CD4-positive, alpha-beta T cell treated with Interferon alpha-2 for 1 hour (primary cell): ENCODE measurements at regions not wholly inside any gene's neighbourhood (a gene's known extent, or its start where the extent isn't known, plus 50 kb on each side); places are given as distances from the start of the nearest gene placed in this dataset.
"Not testable (repeated sequence)": the region's sequence is repeated elsewhere in the genome, so short reads cannot be mapped to it uniquely, and the experiment has no call there.

Experiments
- DNase-seq, 2 donors: peaks; one replicate each; pipeline ENCODE4 v3.0.0-alpha.2; 2020 to 2022

DNA sequence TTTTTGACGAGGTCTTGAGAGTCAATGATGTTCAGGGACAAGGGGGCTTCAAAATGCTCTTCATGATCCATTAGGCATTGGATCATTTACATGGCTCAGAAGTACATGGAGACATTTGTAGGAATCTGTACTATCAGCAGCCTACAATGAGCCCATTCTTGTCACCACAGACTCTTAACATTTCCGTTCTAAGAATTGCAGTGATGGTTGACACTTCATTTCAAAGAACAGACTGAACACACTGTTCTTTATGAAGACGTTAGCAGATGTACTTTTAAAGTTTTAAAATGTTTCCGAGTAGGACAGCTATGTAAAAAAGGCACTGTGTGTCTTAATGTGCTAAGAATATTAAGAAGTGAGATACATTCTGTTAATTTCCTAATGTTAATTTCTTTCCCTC lies 97.3 kb upstream of the GOT2 start:
- DNase-seq, result no peak

- DNase-seq, result no peak
Observed at GRCh38 chr16:58828901-58829545, 94.9 kb upstream of the GOT2 start.

DNA sequence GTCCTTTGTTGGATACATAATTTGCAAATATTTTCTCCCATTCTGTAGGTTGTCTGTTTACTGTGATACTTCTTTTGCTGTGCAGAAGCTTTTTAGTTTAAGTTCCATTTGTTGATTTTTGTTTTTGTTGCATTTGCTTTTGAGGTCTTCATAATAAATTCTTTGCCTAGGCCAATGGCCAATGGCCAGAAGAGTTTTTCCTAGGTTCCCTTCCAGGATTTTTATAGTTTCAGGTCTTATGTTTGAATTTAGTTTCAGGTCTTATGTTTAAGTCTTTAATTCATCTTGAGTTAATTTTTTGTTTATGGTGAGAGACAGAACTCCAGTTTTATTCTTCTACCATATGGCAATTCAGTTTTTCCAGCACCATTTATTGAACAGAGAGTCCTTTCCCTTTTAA lies 90.1 kb upstream of the GOT2 start:
- DNase-seq, result no peak

DNA sequence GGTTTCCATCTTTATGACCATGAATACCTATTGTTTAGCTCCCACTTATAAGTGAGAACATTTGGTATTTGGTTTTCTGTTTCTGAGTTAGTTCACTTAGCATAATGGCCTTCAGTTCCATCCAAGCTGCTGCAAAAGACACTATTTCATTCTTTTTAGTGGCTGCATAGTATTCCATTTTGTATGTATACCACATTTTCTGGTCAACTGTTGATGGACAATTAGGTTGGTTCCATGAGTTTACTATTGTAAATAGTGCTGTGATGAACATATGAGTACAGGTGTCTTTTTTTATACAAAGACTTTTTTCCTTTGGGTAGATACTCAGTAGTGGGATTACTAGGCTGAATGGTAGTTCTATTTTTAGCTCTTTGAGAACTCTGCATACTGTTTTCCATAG lies 87.8 kb upstream of the GOT2 start:
- DNase-seq, result no peak

DNA sequence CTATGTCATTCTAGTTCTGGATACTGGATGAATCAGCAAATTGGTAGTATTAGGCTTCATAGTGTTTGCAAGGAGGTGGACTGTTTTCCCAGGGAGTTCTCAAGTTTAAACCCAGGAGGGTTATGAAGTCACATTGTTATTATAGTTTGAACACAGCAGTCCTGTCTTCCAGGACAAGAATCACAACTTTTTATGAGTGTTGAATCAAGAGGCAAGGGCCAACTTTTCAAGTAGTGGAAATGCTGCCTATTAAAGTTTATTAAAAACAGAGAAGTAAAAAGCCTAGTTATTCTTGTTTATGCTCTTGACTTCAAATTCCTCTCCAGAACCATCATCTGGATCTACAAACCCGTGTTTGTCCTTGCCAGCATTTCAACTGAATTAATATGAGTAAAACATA lies 86.3 kb upstream of the GOT2 start:
- DNase-seq, result no peak

GRCh38 chr16:58815181-58815888 lies 81.2 kb upstream of the GOT2 start:
- no peak for DNase-seq

DNA sequence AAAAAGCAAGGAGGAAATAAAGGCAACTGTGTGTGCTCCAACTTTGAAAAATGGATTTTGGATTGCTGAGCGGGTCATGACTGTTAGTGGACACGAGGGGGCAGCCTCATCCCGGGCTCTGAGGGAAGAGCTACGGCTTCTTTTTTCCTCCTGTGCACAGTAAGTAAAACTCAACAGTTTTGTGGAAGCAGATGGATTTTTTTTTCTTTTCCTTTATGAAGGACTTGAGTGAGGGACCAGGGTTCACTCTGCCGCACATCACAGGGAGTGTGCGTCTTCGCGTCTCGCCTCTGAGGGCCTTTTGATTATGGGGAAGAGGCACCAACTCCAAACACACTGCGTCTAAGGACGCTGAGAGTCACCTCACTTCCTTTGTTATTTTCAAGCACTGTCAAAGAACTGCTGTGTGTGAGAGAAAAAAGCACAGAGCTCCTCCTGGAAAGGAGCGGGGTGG lies 80.3 kb upstream of the GOT2 start:
- DNase-seq, result peak in 1 of 2 donors; percentile 29

GRCh38 chr16:58809213-58809612 lies 75.1 kb upstream of the GOT2 start:
- DNase-seq, result no peak

DNA sequence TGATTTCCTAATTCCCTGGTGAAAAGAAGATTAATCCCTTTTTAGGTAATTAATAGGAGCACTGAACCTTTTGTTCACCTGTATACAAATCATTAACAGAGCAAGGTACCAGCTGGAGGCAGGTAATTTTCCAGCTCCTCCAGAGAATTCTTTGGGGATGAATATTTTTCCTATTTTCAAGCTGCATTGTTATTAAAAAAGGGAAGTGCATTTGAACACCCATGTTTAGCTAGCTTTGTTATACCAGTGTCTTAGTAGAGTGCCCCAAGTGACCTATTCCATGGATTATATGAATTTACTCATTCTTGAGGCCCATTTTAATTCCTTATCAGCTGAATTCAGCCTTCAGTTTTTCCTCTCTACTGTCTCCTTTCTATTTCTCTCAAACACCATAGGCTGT lies 73.2 kb upstream of the GOT2 start:
- no peak for DNase-seq

DNA sequence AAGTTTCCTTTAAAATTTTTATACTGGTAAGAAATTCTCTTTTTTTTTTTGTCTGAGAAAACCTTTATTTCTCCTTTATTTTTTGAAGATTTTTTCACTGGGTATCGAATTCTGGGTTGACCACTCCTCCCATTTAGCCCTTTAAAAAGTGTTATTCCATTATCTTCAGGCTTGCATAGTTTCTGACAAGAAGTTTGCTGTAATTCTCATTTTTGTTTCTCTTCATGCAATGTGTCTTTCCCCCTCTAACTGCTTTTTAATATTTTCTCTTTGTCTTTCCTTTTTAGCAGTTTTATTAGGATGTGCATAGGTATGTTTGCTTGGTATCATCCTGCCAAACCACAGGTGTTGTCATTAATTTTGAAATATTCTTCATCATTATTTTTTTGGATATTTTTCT lies 67.7 kb upstream of the GOT2 start:
- DNase-seq, result no peak

DNA sequence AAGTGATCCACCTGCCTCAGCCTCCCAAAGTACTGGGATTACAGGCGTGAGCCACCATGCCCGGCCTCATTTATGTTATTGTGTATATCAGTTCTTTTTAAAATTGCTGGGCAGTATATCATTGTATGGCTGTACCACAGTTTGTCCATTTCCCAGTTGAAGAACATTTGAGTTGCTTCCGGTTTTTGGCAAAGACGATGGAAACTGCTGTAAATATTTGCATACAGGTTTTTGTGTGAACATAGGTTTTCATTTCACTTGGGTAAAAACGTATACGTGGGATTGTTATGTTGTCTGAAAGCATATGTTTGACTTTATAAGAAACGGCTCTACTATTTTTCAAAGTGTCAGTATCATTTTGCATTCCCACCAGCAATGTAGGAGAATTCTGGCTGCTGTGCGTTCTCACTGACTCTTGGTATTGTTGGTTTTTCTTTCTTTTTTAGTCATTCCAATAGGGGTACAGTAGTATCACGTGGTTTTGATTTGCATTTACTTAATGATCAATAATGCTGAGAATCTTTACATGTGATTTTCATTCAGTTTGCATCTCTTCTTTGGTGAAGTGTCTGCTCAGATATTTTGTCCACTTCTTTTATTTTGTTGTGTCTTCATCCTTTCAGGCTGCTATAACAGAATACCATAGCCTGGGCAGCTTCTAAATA lies 63.2 kb upstream of the GOT2 start:
- DNase-seq, result no peak

GRCh38 chr16:58793366-58793765 lies 59.2 kb upstream of the GOT2 start:
- no peak for DNase-seq

GRCh38 chr16:58792188-58792587 lies 58.1 kb upstream of the GOT2 start:
- DNase-seq, result no peak

GRCh38 chr16:58790816-58791557 lies 56.9 kb upstream of the GOT2 start:
- not testable (repeated sequence) for DNase-seq

DNA sequence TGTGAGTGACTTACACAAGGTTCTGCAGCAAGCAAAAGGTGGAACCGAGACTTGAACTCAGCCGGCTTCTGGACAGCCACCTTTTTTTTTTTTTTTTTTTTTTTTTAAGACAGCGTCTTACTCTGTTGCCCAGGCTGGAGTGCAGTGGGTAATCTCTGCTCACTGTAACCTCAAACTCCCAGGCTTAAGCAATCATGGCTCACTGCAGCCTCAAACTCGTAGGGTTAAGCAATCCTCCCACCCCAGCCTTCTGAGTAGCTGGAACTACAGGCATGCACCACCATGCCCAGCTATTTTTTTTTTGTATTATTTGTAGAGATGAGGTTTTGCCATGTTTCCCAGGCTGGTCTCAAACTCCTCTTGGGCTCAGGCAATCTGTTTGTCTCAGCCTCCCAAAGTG lies 55.2 kb upstream of the GOT2 start:
- DNase-seq, result no peak
